GM19397 (cell line): ENCODE measurements at regions not wholly inside any gene's neighbourhood (a gene's known extent, or its start where the extent isn't known, plus 50 kb on each side); places are given as distances from the start of the nearest gene placed in this dataset.

Source experiments
- ATAC-seq: cut with Tn5 transposase; IDR thresholded peaks from one replicate; pipeline ENCODE4 v1.9.1; 2021; ENCODE audit warnings: mild to moderate bottlenecking, moderate library complexity; ENCODE audit not compliant: unreplicated experiment

GRCh38 chr12:91975891-91976290 lies 169.8 kb downstream of the BTG1 start:
- no peak for ATAC-seq

GRCh38 chr12:91974541-91975085 lies 171.0 kb downstream of the BTG1 start:
- ATAC-seq: no peak

GRCh38 chr12:91973813-91974212 lies 171.8 kb downstream of the BTG1 start:
- ATAC-seq: no peak

GRCh38 chr12:91972896-91973295 lies 172.8 kb downstream of the BTG1 start:
- ATAC-seq: no peak

GRCh38 chr12:91968777-91969171 lies 176.9 kb downstream of the BTG1 start:
- ATAC-seq: no peak

- ATAC-seq: no peak
These were observed 177.4 kb downstream of the BTG1 start for GRCh38 chr12:91968076-91968776.

GRCh38 chr12:91967590-91967989 lies 178.1 kb downstream of the BTG1 start:
- no peak for ATAC-seq

GRCh38 chr12:91965781-91966180 lies 179.9 kb downstream of the BTG1 start:
- no peak for ATAC-seq

GRCh38 chr12:91964501-91964900 lies 181.1 kb downstream of the BTG1 start:
- no peak for ATAC-seq

GRCh38 chr12:91959220-91959619 lies 186.4 kb downstream of the BTG1 start:
- ATAC-seq: no peak

GRCh38 chr12:91958816-91959215 lies 186.8 kb downstream of the BTG1 start:
- ATAC-seq: no peak

GRCh38 chr12:91954747-91955146 lies 190.9 kb downstream of the BTG1 start:
- ATAC-seq: no peak

- no peak for ATAC-seq
These were observed 191.3 kb downstream of the BTG1 start for GRCh38 chr12:91954326-91954725.

GRCh38 chr12:91952916-91953315 lies 192.7 kb downstream of the BTG1 start:
- no peak for ATAC-seq

- no peak for ATAC-seq
These were observed 194.1 kb downstream of the BTG1 start for GRCh38 chr12:91951571-91951970.

- no peak for ATAC-seq
These were observed 197.1 kb downstream of the BTG1 start for GRCh38 chr12:91948504-91948903.

- ATAC-seq: no peak
These were observed 198.2 kb downstream of the BTG1 start for GRCh38 chr12:91947459-91947858.

- ATAC-seq: no peak
These were observed 201.0 kb downstream of the BTG1 start for GRCh38 chr12:91944637-91945036.

- no peak for ATAC-seq
These were observed 204.6 kb downstream of the BTG1 start for GRCh38 chr12:91940826-91941570.

GRCh38 chr12:91940322-91940721 lies 205.3 kb downstream of the BTG1 start:
- no peak for ATAC-seq

- no peak for ATAC-seq
These were observed 207.9 kb downstream of the BTG1 start for GRCh38 chr12:91937706-91938105.

GRCh38 chr12:91937009-91937408 lies 208.6 kb downstream of the BTG1 start:
- ATAC-seq: no peak
